T-helper 2 cell (primary cell): ENCODE measurements at regions not wholly inside any gene's neighbourhood (a gene's known extent, or its start where the extent isn't known, plus 50 kb on each side); places are given as distances from the start of the nearest gene placed in this dataset.

Experiments used
- DNase-seq, 5 experiments: peaks; one replicate each; pipeline versions ENCODE4 v3.0.0 to v3.0.0-alpha.2; 2012 to 2022

DNA sequence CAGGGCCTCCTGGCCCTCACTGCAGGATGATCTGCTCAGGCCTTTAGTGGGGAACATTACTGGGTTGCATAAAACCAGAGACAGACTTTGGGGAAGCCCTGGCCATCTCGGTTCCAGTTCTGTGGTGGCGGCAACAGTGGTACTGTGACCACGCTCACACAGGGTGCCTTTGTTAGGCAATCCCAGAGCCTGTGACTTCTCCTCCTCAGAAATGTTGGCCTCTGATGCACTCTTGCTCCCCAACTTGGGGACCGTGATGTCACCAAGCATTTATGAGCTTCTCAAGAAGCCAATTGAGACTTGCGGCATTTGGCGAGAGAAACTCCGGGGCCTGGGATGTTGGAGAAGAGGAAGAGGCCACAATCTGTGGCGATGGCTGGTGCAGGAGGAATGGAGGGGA, 80.9 kb upstream of the PKDCC start:
- no peak for DNase-seq

DNA sequence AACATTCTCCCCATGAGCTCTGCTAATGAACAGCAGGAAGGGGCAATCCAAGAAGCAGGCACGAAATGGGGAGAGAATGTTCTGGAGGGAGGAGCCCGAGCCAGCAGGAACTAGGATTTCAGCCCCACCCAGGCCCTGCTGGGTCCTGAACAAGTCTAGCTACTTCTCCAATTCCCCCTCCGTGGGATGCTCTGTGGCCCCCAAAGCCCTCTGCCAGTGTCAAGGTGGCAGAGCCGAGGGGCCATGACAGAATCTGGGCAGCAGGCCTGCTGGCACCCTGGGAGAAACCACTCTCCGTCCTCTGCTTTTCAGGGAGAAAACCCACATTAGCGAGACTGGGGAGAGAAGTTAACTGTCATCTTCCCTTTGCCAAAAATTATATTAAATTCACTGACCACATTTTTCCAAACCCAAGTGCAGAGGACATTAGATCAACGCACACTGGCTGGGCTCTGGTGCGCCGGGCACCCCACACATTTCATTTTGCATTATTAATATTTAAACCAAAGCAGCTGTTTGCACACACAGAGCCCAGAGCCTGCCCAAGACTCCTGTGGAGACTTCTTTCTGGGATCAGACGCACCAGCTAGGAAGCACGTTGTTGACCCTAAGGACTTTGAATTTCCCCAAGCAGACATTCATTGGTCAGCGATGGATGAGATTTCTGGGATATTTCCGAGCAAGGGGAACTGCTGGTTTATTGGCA, 80.2 kb upstream of the PKDCC start:
- DNase-seq = no peak

DNA sequence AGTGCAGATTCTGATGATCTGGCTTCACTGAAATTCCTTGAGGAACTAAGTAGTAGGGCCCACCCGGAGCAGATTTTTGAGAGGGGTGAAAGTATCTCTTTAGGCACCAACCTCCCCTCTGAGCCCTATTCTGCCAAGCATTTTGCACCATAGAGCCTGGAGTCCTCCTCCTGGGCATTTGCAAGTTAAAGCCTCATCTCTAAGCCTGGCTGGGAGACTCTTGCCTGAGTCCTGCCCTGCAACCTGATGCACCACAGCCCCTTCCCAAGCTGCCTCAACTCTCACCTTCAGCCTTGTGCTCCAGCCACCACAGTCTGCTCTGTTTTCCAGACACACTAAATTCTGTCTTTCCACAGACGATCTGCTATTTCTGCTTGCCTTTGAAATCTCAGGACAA, 79.6 kb upstream of the PKDCC start:
- DNase-seq = no peak

- DNase-seq = no peak
Measured at GRCh38 chr2:41970988-41971660, 76.7 kb upstream of the PKDCC start.

DNA sequence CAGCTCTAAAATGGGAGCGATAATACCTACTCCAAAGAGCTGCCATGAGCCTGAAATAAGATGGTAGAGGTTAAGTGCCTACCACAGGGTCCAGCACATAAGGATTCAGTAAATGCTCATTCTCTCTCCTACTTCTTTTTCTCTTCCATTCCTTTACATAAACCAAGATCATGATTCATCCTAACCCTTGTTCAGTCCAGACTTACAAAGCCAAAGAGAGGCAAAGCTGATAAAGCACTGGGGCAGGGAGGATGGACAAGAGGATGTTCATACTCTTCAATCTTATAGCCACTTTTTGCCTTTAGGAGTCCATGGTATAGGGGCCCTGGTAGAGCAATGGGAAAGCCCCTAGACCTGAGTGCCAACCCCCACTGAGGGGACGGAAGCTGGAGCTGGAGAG, 75.6 kb upstream of the PKDCC start:
- DNase-seq = no peak

DNA sequence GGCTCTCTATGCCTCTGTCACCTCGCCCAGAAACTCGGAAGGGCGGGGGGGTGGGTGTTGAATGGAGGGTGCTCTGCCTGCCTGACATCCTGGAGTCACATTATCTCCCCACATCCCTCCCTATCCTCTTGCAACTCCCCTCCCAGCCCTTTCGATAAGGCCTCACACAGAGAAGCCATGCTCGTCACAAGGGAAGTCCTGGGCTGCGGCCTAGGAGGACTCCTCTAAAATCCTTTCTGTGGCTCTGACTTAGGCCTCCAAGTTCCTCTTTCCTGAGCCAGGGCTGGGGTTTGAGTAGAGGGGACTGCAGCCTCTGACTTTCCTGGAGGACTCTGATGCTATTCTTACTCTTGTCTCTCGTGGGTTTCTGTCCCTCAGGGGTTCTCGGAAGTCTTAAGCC, 75.0 kb upstream of the PKDCC start:
- DNase-seq = no peak

DNA sequence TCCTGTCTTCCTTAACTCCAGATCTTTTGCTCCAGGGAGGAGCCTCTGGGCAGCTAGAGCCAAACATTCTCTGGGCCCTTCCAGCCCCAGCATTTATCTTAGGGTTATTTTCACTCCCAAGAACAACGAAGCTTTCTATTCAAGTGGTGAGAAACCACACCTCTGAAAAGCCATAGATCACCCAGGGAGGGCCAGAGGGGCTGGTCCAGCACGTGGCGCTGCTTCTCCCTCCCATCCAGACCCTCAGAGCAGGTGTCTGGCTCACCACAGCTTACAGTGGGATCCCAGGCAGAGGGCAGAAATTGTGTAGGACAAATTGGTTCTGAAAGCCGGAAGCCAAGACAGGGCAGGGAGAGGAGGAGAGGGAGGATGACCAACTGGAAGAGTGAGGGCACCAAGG, 74.0 kb upstream of the PKDCC start:
- no peak for DNase-seq

DNA sequence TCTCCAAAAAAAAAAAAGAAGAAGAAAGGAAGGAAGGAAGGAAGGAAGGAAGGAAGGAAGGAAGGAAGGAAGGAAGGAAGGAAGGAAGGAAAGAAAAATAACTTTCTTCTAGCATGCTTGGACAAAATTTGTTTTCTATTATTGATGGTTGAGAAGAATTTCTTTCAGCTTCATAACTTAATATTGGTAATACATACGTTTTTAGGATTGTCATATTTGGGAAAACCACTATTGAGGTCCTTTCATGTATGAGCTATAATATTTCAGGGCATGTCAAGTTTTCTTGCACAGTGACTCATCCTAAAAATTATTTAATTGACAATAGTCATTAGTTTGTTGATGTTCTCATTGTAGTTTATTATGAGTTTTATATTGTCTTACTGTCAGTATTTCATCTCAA, 66.4 kb upstream of the PKDCC start:
- DNase-seq = no peak

GRCh38 chr2:41985573-41986095, 62.2 kb upstream of the PKDCC start:
- no peak for DNase-seq

DNA sequence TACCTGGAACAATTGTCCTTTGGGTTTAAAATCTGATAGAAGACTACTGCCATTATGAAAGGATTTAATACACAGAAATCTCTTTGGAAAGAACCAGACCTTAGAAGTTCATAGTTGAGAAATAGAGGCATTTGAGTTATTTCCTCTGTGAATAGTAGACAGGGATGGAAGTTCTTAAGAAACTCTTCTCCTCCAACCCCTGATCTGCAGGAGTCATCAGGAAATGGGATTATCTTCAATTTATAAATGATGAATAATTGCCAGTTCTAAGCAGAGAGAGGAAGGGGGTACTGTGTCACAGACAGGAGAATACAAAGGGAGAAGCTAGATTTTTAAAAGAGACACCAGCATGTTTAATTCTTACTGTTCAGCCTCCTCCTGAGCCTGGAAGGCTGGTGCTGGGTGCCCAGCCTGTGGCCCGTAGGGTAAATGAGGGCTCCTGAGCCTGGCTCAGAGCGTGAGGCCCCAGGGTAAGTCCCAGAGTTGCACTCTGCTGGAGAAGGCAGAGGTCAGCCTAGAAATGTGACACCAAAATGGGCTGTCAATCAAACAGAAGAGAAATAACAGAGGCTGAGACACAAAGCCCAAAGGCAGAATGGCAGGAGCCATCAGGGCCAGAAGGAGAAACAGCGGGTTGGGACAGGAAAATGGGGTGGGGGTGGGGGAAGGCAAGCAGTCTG, 58.2 kb upstream of the PKDCC start:
- no peak for DNase-seq

GRCh38 chr2:41990245-41990644, 57.6 kb upstream of the PKDCC start:
- DNase-seq = no peak

DNA sequence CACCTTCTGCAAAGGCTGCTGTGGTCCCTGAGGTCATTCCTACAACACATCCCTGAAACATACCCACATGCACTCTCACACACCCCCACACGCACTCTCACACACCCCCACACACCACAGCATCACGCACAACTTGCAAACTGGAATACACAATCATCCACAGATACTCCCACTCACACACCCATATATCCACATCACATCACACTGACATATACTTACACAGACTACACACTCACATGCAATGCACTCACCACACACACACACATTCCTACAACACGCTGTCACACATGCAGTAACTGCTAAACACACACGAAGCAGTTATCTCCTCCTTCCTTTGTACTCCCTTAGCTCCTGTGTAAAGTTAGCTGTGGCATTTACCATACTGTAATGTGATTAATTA, 57.1 kb upstream of the PKDCC start:
- no peak for DNase-seq

GRCh38 chr2:41992056-41992642, 55.7 kb upstream of the PKDCC start:
- DNase-seq = no peak

DNA sequence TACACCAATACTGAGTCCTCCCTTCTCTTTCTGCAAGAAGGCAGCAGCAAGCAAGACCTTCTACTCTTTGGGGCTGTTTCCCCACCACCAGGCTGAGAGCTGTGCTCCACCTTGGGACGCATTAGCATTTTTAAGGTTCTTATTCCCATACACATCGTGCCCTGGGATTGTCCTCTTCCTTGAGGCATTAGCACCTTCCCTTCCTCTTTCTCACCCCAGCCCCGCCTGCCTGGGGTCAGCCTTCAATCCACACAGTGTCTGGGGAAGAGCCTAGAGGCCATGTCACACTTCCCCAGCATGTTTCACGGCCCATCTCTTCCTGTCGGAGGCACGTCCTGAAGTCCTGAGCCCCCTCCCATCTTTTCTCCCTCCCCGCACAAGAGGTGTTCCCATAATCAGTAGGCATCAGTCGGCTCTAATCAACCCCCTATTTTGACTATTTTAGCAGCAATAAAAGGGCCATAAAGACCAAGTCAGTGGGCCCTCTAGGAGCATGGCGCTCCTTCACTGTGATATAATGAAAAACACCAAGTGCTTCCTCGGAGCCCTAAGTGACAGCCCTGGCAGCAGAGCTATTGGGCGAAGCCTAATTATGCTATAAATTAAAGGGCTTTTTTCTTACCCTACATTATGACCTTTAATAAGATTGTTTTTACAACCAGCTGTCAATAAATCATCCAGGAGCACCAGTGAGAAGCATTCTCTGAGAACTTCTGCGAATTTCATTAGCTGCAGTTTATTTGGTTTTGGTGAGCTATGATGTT, 55.0 kb upstream of the PKDCC start:
- DNase-seq = no peak

DNA sequence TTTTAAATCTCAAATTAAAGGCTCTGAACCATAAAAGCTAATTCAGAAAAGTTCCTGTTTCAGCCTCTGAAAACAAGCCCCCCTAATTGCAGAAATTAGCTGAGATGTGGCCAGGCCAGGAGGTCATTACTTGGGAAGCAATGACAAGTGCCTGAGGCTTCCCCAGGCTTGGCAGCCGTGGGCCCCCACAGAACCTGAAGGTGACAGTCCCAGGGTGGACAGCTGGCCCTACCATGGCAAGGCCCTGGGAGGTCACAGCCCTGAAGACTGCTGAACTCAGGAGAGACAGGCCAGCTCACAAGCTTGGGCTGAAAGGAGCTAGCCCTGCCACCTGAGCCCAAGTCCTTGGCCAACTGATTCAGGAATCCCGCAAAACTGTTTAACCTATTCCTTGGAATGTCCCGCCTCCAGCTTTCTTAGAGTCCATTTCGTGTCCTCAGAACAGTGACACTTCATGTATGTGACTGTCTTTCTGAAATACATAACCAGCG, 54.3 kb upstream of the PKDCC start:
- no peak for DNase-seq

- DNase-seq = no peak
Measured at GRCh38 chr2:41994233-41994637, 53.6 kb upstream of the PKDCC start.

GRCh38 chr2:41994661-41995060, 53.2 kb upstream of the PKDCC start:
- no peak for DNase-seq

- no peak for DNase-seq
Measured at GRCh38 chr2:41997561-41997960, 50.3 kb upstream of the PKDCC start.
